BJ (cell line): ENCODE measurements at regions not wholly inside any gene's neighbourhood (a gene's known extent, or its start where the extent isn't known, plus 50 kb on each side); places are given as distances from the start of the nearest gene placed in this dataset.
A peak's percentile ranks its signal among the peaks of the same experiment; 100 is the strongest.

ENCODE experiments used
- CTCF ChIA-PET: fragments of 350-600 bp; formaldehyde crosslinking; extraction: SDS; loops from one replicate; lab custom pipeline; 2021; ENCODE audit warnings: antibody characterized with exemption, inconsistent platforms; lab: Yijun Ruan, JAX
- POLR2A ChIA-PET: fragments of 300-600 bp; sonication (Branson Sonifier 250); formaldehyde crosslinking; extraction: SDS; loops from one replicate; lab custom pipeline; 2021; ENCODE audit warnings: antibody characterized with exemption; lab: Charles Lee
- DNase-seq: peaks from one replicate; pipeline ENCODE4 v3.0.0-alpha.2; 2011; ENCODE audit warnings: low read depth
- H3K27me3 ChIP-seq: 2 replicates; pipeline ENCODE4 v1.6.0; 2011; ENCODE audit warnings: low read length; ENCODE audit not compliant: control insufficient read depth, insufficient read depth
- H3K36me3 ChIP-seq: 2 replicates; pipeline ENCODE4 v1.5.1; 2011; ENCODE audit warnings: low read length; ENCODE audit not compliant: control insufficient read depth, insufficient read depth
- H3K4me3 ChIP-seq: 2 replicates; pipeline ENCODE4 v1.5.1; 2011; ENCODE audit warnings: low read depth, mild to moderate bottlenecking, control low read depth, low read length
- CTCF ChIP-seq: IDR thresholded peaks from 2 replicates; pipeline ENCODE4 v1.5.1; 2011; ENCODE audit warnings: low read depth, mild to moderate bottlenecking, control low read depth, inconsistent platforms, low read length, moderate library complexity; ENCODE audit not compliant: insufficient read depth

DNA sequence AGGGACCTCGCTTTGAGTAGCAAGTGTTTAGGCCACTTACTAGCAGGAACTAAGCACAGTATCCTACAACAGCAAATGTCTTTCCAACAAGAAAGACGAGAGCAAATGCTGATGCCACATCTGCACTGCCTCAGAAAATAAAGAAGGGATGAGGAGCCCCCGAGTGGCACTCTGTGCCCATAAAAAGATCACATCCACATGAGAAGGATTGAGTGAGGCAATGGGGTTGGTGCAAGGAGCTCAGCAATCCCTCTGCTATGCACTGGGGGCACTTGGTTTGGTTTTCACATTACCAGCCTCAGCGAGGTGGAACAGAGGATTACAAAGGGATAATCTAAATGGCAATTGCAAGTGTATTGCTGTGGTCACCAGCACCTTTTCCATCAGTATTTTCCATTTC, 252.8 kb upstream of the SLC7A11 start:
- H3K27me3 ChIP-seq, result no peaks in the 10 kb centered on the region
- POLR2A ChIA-PET, result no interaction called here
- CTCF ChIA-PET, result interaction anchor here (1.3 kb wide), 1 partner anchor 91 kb away, joined by 3 read pairs; no protein-coding TSS in a partner anchor
- H3K36me3 ChIP-seq, result no peaks in the 10 kb centered on the region
- no peak overlapping the region for H3K4me3 ChIP-seq
- DNase-seq, result no peak
- 0 out of 2 replicates have a peak, but pooled peaks have one; percentile 26 for TF ChIP-seq CTCF

- ChIA-PET CTCF (interaction anchor here (0.6 kb wide), 1 partner anchor 311 kb away, joined by 3 read pairs; no protein-coding TSS in a partner anchor), POLR2A (interaction anchor here (0.6 kb wide), 1 partner anchor 788 kb away, joined by 4 read pairs; no protein-coding TSS in a partner anchor)
- Histone ChIP-seq H3K27me3 (no peaks in the 10 kb centered on the region), H3K4me3 (no peak overlapping the region), H3K36me3 (no peaks in the 10 kb centered on the region)
- no peak for DNase-seq
- no peak for TF ChIP-seq CTCF
Observed at GRCh38 chr4:138494116-138494515, 252.0 kb upstream of the SLC7A11 start.

DNA sequence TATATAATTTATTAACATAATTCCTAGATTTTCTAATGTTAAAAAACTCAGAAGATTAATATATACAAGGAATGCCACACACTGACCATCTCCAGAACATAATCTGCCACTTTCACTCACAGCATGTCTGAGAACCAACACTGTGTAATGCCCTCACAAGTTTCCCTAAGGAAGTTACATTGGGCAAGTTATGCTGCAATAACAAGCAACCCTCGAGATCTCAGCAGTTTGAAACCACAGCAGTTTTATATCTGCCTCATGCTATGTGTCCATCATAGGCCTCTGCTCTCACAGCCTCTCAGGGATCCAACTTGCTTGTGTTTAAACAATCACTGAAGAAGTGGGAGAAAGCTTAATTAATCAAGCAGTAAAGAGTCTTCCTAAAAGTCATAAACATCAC, 250.0 kb upstream of the SLC7A11 start:
- no peak for DNase-seq
- POLR2A ChIA-PET, result no interaction called here
- no peaks in the 10 kb centered on the region for H3K27me3 ChIP-seq
- TF ChIP-seq CTCF, result no peak
- H3K4me3 ChIP-seq, result no peak overlapping the region
- H3K36me3 ChIP-seq, result no peaks in the 10 kb centered on the region
- CTCF ChIA-PET, result no interaction called here

DNA sequence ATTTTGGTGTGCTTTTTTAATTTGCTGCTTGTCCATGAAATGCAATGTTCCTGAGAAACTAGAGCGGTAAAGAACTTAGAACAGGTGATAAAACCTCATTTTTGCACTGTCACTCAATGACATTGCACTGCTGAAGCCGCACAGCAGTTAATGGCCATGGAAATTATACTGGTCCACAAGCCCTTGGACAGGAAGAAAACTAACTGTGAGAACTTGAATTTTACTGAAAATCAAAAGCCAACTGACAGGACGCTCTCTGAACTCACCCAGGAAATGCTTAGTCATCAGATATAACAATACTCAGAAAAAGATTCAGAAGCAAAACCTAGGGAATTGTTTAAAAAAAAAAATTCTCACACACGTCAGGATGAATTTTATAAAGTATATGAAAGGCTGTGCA, 246.4 kb upstream of the SLC7A11 start:
- ChIA-PET POLR2A (no interaction called here), CTCF (no interaction called here)
- no peak overlapping the region for H3K4me3 ChIP-seq
- no peaks in the 10 kb centered on the region for H3K36me3 ChIP-seq
- DNase-seq, result no peak
- TF ChIP-seq CTCF, result no peak
- H3K27me3 ChIP-seq, result no peaks in the 10 kb centered on the region

DNA sequence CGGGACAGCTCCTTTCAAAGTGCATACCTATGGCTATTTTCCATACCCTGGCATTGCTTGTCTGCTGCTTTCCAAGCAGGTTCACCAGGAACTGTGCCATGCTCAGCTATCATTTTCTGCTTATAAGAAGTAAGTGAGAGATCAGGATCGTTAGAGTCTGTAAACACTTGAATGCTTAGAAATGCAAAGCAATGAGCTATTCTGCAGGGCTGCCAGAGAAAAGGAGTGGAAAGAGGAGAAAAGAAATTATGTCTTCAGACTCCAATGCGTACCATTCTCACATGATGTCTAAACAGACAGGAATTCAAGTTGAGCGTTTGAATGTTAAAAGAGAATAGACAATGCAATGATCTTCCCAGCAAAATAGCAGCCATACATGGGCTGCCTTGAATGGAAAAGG, 245.5 kb upstream of the SLC7A11 start:
- DNase-seq, result no peak
- ChIA-PET POLR2A (no interaction called here), CTCF (interaction anchor here (1.3 kb wide), 1 partner anchor 23 kb away, joined by 3 read pairs; no protein-coding TSS in a partner anchor)
- Histone ChIP-seq H3K36me3 (no peaks in the 10 kb centered on the region), H3K27me3 (no peaks in the 10 kb centered on the region), H3K4me3 (no peak overlapping the region)
- no peak for TF ChIP-seq CTCF
